ENCODE measurements at regions not wholly inside any gene's neighbourhood (a gene's known extent, or its start where the extent isn't known, plus 50 kb on each side); places are given as distances from the start of the nearest gene placed in this dataset.

DNA sequence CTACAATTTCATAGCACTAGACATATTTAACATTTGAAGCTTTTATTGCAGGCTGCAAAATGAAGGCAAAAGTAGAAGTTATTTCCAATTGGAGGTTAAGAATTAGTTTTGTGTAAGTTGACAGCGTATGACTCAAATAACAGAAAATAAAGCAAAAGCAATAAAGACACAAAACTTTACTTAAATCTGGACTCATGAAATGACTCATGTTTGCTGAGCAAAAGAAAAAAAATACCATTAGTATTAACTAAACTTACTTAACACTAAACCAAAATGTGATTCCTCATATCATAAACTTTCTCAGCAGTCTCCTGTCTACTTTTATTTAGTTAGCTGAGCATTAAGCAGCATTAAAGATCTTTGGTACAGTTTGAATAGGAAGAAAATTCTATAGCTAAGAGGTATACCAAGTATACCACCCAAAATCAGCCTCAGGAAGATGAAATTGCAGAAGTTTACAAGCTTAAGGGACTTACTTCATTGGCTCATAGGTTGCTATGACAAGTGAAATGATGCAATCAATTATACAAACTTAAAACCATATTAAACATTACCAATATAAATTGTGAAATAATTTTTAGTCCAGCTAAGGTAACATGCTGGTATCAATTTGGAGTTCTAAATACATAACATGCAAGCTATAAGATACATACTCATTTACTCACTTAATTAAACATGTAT lies 1131.4 kb downstream of the XPNPEP1 start:
- DNase-seq (ENCODE audit: low read depth) = peak; percentile 18

DNA sequence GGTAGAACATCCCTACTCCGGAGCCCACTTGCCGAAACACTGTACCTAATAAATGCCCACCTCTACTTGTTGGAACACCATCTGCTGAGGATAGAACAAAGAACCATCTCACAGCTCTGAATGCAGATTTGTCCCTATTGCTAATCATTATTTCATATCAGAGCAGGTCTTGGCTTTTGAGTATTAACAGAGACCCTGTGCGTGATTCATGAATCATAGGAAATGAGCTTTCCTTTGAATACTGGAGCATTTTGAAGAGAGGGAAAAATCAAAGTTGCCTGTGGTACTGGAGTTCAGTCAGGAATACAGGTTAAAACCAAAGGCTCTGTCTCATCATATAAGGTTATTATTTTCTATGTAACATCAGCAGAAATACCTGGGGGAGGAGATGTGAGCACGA lies 1132.3 kb downstream of the XPNPEP1 start:
- DNase-seq (ENCODE audit: low read depth) = peak; percentile 62

DNA sequence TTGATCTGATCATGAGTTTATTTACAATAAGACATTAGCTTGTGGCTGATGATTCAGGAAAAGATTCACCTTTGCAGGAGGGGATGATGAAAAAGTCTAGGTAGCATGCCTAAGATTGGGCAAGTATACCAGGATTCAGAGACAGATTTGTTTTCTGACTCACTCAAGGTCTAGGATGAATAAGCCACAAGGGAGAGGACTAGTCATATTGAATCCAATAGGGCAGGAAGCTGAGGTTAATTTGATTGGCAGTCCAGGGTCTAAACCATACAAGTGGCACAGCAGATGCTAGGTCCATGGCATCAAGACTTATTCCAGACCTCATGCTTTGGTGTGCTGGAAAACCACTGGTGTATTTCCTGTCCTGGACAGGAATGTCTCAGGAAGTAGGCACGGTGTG lies 1133.4 kb downstream of the XPNPEP1 start:
- DNase-seq (ENCODE audit: low read depth) = peak; percentile 98

DNA sequence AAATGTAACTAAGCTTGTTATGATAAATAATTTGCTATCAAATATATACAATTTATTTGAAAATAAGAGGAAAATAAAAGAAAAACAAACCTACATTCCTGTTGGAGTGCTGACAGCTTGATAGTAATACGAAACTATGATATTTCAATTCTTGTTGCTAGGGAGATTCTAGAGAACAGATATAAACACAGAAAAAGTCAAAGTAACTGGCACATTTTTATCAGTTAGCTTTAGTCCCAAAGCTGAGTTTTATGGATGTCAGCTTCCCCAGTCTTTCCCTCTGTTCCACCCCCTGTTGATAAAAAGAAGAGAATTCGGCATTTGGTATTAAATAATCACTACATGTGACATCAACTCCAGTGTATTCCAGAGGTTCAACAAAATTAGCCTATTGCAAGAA lies 1134.0 kb downstream of the XPNPEP1 start:
- DNase-seq (ENCODE audit: low read depth) = no peak

DNA sequence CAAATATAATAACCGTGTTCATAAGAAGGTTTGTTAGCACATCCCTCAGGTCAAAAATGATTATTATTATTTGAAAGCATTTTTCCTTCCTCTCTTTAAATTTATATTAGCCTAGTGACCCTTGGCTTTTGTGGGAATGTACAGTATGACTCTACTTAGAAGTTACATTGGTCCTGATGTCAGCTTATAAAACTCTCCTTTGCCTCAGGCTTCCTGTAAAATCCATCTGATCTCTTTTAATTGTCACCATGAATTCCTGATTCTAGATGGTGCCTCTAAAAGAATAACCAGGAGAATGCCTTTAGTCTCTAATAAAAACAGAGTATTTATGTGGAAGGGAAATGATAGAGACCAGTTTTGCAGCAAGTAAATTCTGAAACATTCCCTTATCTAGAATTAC lies 1134.4 kb downstream of the XPNPEP1 start:
- DNase-seq (ENCODE audit: low read depth) = no peak

DNA sequence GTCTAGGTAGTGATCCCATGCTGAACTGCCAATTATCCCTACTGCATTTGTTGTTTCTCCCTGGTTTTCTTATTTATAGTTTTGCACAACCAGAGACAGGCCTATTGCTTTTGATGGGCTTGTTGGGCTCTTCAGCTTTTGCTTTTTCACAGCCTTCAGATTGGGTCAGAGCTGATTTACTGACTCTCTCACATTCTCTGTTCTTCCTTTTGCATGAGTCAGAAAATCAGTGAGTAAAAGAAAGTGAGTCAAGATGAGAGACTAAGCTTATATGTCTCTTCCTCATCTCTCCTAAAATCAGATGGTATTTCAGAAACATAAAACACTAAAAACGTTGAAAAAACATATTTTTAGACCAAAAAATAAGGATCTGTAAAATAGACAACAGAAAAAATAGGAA lies 1135.4 kb downstream of the XPNPEP1 start:
- DNase-seq (ENCODE audit: low read depth) = peak; percentile 73

DNA sequence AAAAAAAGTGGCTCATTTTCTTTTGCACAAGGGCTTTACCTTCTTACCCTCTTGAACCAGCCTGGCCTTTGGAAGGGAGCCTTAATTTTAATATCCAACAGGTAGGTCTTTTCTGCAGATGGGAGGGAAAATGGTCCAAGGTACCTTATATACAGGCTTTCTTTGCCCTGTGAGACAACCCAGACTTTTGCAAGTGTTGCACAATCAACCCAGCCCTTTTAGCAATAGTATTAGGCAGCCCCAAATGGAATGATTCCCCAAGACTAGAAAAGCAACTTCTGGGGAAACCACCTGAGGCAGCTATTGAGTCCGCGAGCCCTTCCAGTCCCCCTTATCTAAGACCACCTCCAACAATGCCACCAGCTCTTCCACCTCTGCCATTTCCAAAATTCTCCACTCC lies 1138.3 kb downstream of the XPNPEP1 start:
- DNase-seq (ENCODE audit: low read depth) = no peak

DNA sequence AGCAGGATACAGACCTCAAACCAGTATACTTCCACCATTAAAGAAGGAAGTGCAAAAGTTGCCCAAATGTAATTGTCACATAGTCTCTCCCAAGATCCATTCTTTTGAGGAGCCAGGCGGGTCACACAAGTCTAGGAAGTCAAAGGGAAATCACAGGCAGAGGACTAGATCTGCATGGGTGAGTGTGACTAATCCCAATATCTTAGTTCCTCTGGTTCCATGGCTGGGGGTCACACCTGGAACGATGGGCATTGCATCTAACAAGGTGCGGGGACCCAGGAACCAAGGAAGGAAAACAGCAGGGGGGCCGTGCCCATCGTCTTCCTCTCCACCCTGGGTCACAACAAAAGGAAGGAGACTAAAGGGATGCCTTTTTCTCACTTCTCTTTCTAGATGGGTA lies 1138.8 kb downstream of the XPNPEP1 start:
- DNase-seq (ENCODE audit: low read depth) = no peak

DNA sequence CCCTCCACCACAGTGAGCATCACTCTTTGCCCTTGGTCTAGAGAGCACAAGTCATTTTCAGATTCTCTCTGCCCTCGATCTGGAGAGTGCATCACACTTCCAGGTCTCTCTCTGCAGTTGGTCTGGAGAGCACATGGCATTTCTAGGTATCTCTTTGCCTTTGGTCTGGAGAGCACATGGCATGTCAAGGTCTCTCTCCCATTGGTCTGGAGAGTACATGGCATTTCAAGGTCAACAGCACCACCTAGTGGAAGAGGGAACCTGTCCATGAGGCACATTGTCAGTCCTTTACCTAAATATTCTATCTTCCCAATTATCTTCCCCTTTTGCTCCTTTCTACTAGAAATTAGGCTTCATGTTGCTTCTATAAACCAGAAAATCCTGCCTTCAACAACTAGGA lies 1139.4 kb downstream of the XPNPEP1 start:
- peak; percentile 68 for DNase-seq (ENCODE audit: low read depth)

DNA sequence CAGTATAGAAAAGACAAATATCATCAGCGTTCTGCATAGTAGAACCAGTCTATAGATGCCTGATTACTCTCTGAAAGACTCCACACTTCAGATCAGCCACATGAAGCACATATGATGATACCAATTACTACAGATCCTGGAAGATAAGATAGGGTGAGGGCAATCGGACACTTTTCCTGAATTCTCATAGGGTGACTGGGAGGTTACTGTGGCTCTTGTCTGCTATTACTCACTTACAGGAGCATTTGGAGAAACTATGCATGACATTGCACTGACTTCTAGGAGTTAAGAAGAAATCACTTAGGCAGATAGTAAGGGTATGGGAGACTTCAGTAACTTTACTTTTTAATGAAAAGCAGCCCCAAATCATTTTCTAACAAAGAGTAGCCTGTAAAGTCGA lies 1140.9 kb downstream of the XPNPEP1 start:
- DNase-seq (ENCODE audit: low read depth) = peak; percentile 14

DNA sequence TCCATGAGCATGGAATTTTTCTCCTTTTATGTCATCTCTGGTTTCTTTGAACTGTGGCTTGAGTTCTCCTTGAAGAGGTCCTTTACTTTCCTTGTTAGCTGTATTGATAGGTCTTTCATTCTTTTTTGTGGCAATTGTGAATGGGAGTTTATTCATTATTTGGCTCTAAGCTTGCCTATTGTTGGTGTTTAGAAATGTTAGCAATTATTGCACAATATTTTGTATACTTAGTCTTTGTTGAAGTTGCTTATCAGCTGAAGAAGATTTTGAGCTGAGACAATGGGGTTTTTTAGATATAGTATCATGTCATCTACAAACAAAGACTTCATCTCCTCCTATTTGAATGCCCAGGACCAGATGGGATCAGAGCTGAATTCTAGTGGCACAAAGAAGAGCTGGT lies 1143.8 kb downstream of the XPNPEP1 start:
- DNase-seq (ENCODE audit: low read depth) = no peak

DNA sequence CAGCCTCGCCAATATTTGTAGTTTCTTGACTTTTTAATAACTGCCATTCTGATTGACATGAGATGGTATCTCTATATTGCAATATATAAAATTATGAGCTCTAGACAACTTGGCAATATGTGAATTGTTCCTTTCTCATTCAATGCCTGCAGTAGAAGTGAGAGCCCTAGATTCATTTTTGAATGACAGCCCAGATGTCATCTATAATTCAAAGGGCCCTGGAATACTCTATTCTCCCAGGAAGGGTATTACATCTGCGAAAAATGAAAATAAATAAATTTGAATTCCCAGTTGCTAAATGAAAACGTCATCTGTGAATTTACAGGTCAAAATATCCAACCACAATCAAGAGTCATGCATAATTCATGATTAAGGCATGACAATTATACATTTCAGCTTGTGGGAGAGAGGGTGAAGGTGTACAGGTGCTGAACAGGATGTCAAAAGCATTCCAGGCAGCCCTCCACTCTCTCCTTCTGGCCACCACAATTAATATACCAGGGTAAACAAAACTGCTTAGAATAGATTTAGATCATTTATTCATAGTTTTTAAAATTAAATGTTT lies 1147.3 kb downstream of the XPNPEP1 start:
- DNase-seq (ENCODE audit: low read depth) = peak; percentile 58

DNA sequence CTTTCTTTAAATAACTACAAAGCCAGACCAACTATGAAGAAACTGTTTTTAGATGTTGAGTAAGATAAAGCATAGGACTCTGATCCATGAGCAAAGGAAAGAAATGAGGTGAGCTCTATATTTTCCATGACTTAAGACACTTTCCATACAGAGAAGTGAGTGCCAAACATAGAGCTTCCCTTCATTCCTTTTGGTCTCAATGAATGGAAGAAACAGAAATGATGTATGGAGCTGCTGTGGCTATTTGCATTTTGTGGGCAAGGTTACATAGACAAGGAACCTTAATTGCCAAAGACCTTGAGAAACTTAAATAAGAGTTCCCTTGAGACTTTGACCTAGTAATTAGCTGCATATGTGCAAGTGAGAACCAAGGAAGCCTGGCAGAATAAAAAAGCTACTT lies 1152.2 kb downstream of the XPNPEP1 start:
- no peak for DNase-seq (ENCODE audit: low read depth)

DNA sequence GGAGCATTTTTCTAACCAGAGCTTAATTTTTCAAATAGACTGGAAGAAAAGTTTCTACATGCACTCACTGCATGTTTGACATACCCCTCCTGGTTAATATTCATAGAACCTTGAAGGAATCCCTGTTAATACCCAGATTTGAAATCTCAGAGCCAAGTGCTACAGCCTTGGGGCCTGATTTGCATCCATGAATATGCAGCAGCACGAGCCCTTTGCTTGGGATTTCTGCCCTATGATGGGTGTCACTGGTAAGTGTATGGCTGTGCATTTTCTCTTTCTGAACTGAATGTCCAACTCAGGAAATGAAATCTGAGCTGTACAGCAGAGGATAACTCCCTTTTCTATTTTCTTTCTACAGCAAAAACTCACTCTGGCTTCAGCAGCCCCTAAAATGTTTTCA lies 1157.5 kb downstream of the XPNPEP1 start:
- DNase-seq (ENCODE audit: low read depth) = no peak

DNA sequence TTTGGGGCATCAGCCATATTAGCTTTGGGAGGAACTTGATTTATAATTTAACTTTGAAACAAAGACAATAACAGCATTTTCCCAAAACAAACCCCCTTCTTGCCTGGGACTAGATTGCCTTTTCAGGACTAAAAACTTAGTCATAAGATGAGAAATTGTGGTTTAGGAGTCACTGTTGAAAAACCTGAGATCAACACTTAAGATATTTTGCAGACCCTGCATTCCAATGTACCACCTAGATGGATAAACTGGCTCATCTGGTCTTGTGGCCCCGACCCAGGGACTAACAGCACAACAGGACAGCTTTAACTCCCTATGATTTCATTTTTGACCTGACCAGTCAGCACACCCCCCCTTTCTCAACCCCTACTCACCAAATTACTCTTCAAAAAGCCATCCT lies 1165.4 kb downstream of the XPNPEP1 start:
- peak; percentile 51 for DNase-seq (ENCODE audit: low read depth)

DNA sequence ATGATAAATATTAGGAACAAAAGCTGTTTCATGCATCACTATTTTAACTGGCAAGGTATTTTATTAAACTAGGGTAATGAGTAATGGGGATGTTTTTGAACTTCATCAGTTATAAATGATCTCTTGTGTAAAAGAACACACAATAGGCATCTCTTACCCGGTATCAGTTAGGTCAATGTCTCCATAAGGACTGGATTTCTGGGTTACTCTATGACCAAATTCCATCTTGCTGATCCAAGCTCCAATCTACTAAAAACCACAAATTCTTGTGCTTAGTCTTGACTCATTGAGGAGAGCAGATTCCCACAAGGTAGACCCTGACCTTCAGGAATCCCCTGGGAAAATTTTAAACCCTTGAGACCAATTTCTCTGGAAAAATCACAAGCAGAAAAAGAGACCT lies 1167.7 kb downstream of the XPNPEP1 start:
- DNase-seq (ENCODE audit: low read depth) = peak; percentile 54

DNA sequence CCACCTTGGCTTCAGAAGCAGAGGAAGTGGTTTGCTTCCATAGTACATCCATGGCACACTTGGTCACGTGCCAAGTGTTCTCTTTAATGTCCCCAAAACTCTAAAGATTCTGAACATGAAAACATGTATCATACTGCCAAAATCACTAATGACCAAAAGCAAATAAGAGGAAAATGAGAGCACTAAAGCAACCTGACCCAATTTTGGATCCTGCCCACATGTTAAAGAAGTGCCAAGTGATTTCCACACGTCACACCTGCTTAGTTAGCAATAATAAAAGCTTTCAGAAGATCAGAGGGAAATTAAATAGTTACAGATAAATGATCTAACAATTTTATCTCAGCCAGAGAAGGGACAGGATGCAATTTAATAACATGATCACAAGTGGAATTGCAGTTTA lies 1170.0 kb downstream of the XPNPEP1 start:
- no peak for DNase-seq (ENCODE audit: low read depth)

DNA sequence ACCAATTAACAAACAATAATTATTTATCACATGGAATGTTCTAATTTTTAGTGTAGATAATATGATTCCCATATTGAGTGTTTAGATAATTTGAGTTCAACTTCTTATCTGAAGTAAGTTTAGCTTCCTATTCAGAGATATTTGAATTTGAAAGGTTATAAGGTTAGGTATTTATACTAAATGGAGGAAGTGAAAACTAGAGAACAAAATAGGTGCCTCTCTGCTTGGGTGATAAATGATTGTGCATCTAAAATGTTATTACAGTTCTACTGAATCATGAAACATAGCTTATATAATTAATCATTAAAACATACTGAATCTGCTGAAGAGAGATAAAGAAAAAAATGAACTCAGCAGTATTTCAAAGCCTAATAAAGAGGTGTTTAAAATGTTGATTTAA lies 1174.3 kb downstream of the XPNPEP1 start:
- no peak for DNase-seq (ENCODE audit: low read depth)

DNA sequence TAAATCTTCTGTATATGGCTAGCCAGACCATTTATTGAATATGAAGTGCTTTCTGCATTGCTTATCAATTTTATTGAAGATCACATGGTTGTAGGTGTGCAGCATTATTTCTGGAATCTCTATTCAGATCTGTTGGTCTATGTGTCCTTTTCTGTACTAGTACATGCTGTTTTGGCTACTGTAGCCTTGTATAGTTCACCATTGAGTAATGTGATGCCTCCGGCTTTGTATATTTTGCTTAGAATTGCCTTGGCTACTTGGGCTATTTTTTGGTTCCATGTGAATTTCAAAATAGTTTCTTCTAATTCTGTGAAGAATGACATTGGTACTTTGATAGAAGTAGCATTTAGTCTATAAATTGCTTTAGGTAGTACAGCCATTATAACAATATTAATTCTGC lies 1187.2 kb downstream of the XPNPEP1 start:
- DNase-seq (ENCODE audit: low read depth) = no peak

DNA sequence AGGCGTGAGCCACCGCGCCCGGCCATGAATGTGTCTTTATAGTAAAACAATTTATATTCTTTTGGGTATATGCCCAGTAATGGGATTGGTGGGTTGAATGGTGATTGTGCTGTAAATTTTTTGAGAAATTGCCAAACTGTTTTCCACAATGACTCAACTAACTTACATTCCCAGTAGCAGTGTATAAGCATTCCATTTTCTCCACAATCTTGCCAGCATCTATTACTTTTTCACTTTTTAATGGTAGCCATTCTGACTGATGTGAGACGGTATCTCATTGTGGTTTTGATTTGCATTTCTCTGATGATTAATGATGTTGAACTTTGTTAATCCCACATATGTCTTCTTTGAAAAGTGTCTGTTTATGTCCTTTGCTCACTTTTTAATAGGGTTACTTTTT lies 1187.9 kb downstream of the XPNPEP1 start:
- DNase-seq (ENCODE audit: low read depth) = peak; percentile 87

DNA sequence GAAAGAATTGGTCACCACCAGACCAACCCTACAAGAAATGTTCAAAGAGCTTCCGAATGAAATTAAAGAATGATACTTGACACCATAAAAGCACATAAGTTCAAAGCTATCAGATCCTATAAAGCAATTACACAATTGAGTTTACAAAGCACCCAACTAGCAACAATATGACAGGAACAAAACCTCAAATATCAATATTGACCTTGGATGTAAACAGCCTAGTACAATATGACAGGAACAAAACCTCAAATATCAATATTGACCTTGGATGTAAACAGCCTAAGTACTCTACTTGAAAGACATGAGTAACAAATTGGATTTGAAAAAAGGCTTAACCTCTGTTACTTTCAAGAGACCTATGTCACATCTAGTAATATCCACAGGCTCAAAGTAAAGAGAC lies 1201.4 kb downstream of the XPNPEP1 start:
- DNase-seq (ENCODE audit: low read depth) = no peak

DNA sequence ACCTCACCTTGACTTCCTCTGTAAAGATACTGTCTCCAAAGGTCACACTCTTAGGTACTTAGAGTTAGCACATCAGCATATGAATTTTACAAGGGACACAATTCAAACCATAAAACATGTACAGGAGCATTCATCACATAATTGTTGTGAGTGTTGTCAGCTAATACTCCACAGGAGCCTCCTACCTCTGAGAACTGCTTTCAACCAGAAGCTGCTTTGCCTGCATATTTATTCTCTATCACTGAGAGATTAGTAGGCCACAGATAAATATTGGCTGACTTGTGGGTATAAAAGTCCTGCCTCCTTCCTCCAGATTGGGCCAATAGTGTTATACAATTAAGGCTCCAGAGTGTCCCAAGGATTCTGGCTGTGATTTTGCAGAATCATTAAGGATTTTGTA lies 1207.0 kb downstream of the XPNPEP1 start:
- DNase-seq (ENCODE audit: low read depth) = no peak

DNA sequence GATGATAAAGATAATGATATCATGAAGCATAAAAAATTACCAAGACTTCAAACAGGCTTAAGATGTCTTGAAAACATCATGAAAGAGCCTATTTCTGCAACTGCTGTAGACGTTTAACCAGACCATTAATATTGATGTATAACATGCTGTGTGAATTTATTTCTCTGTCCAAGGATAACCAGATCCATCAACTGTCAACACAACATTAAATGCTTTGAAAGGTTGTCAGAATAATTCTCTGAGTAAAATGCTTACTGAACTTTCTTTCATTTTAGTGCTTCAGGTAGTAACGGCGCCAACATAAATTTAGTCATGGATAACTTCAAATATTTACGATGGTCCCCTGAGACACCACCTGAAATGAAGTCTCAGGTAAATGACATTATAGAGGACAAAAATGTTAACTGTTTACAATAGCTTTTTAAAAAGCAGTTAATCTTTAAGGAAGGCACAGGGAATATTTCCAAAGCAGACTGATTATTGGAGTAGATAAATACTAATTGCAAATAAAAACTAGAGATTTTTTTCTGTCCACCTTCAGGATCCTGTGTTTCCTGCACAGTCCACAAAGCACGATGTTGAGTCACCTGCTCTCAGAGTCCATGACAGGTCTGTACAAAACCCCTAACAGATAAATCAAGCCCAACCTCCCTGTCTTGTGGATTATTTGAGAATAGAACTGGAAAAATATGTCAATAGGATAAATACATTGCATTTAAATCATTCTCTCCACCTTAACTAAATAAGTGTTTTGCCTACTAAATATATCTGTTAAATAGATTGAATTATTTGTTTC lies 1213.2 kb downstream of the XPNPEP1 start:
- DNase-seq (ENCODE audit: low read depth) = no peak

All from HT1080 (cell line).